Ureter (tissue), 1 donor: ENCODE measurements at regions not wholly inside any gene's neighbourhood (a gene's known extent, or its start where the extent isn't known, plus 50 kb on each side); places are given as distances from the start of the nearest gene placed in this dataset.
"Not testable (repeated sequence)": the region's sequence is repeated elsewhere in the genome, so short reads cannot be mapped to it uniquely, and the experiment has no call there.

Source experiments
- DNase-seq: peaks from one replicate; pipeline ENCODE4 v3.0.0-alpha.2; 2020; ENCODE audit warnings: low spot score
- donor health status: DM: yes; HTN: yes; CAD: no.

- DNase-seq = no peak
Measured at GRCh38 chr11:57917632-57918031, 106.0 kb upstream of the OR9Q1 start.

- DNase-seq = no peak
Measured at GRCh38 chr11:57920971-57921370, 102.7 kb upstream of the OR9Q1 start.

GRCh38 chr11:57932105-57932504 lies 91.6 kb upstream of the OR9Q1 start:
- DNase-seq = no peak

GRCh38 chr11:57935402-57936049 lies 88.2 kb upstream of the OR9Q1 start:
- no peak for DNase-seq

- DNase-seq = no peak
Measured at GRCh38 chr11:57936050-57936418, 87.6 kb upstream of the OR9Q1 start.

GRCh38 chr11:57937431-57937830 lies 86.2 kb upstream of the OR9Q1 start:
- DNase-seq = no peak

- no peak for DNase-seq
Measured at GRCh38 chr11:57938351-57938750, 85.3 kb upstream of the OR9Q1 start.

GRCh38 chr11:57940044-57940756 lies 83.5 kb upstream of the OR9Q1 start:
- DNase-seq = no peak

GRCh38 chr11:57941875-57942274 lies 81.8 kb upstream of the OR9Q1 start:
- DNase-seq = no peak

- no peak for DNase-seq
Measured at GRCh38 chr11:57942808-57943207, 80.9 kb upstream of the OR9Q1 start.

GRCh38 chr11:57943766-57944165 lies 79.9 kb upstream of the OR9Q1 start:
- DNase-seq = not testable (repeated sequence)

- no peak for DNase-seq
Measured at GRCh38 chr11:57946628-57947027, 77.1 kb upstream of the OR9Q1 start.

- DNase-seq = no peak
Measured at GRCh38 chr11:57964660-57965059, 59.0 kb upstream of the OR9Q1 start.

- DNase-seq = no peak
Measured at GRCh38 chr11:57971272-57972012, 52.2 kb upstream of the OR9Q1 start.

- no peak for DNase-seq
Measured at GRCh38 chr11:57972013-57972367, 51.7 kb upstream of the OR9Q1 start.
